Liver (tissue), 8 donors: ENCODE measurements at regions not wholly inside any gene's neighbourhood (a gene's known extent, or its start where the extent isn't known, plus 50 kb on each side); places are given as distances from the start of the nearest gene placed in this dataset.

Source experiments
- DNase-seq: peaks from one replicate; pipeline ENCODE4 v3.0.0-alpha.2; 2017; ENCODE audit warnings: low spot score
- H3K27ac ChIP-seq, 2 donors: one replicate each; pipeline ENCODE4 v1.7.0; 2013; ENCODE audit warnings: inconsistent platforms in 2 of 2, low read length in 2 of 2, control low read depth in 1 of 2, low read depth in 1 of 2, mild to moderate bottlenecking in 1 of 2
- H3K27me3 ChIP-seq, 4 donors: one replicate each; pipeline versions ENCODE4 v1.6.1 to v1.7.0; 2013; ENCODE audit warnings: low read length in 3 of 4, inconsistent platforms in 1 of 4, mild to moderate bottlenecking in 1 of 4, moderate library complexity in 1 of 4; ENCODE audit not compliant: control insufficient read depth in 4 of 4, insufficient read depth in 4 of 4
- H3K36me3 ChIP-seq, 4 donors: one replicate each; pipeline versions ENCODE4 v1.6.1 to v1.7.0; 2013; ENCODE audit warnings: low read length in 3 of 4, mild to moderate bottlenecking in 3 of 4, low read depth in 1 of 4, moderate library complexity in 1 of 4; ENCODE audit not compliant: control insufficient read depth in 4 of 4, insufficient read depth in 3 of 4
- H3K4me1 ChIP-seq, 4 donors: one replicate each; pipeline versions ENCODE4 v1.6.1 to v1.7.0; 2013; ENCODE audit warnings: low read length in 3 of 4, mild to moderate bottlenecking in 3 of 4, moderate library complexity in 1 of 4; ENCODE audit not compliant: control insufficient read depth in 4 of 4, insufficient read depth in 4 of 4
- H3K4me3 ChIP-seq, 3 donors: one replicate each; pipeline versions ENCODE4 v1.6.1 to v1.7.0; 2013; ENCODE audit warnings: low read length in 3 of 3, control low read depth in 1 of 3, low read depth in 1 of 3, mild to moderate bottlenecking in 1 of 3
- H3K9ac ChIP-seq, 2 donors: one replicate each; pipeline ENCODE4 v1.7.0; 2013; ENCODE audit warnings: low read length in 2 of 2, mild to moderate bottlenecking in 2 of 2, moderate library complexity in 2 of 2, control low read depth in 1 of 2, low read depth in 1 of 2
- H3K9me3 ChIP-seq, 4 donors: one replicate each; pipeline versions ENCODE4 v1.6.1 to v1.7.0; 2013; ENCODE audit warnings: low read length in 3 of 4; ENCODE audit not compliant: control insufficient read depth in 4 of 4
- EGR1 ChIP-seq, 2 donors: IDR thresholded peaks; 2 replicates each; pipeline ENCODE4 v1.6.1; 2016 to 2018; ENCODE audit warnings: antibody characterized with exemption in 2 of 2, low read depth in 2 of 2
- FOXA1 ChIP-seq: IDR thresholded peaks from 2 replicates; pipeline ENCODE4 v1.6.1; 2016; ENCODE audit warnings: antibody characterized with exemption
- FOXA2 ChIP-seq: IDR thresholded peaks from 2 replicates; pipeline ENCODE4 v1.6.1; 2016; ENCODE audit warnings: antibody characterized with exemption
- GABPA ChIP-seq, 2 donors: IDR thresholded peaks in 1 of 2; conservative IDR thresholded peaks in 1 of 2; 2 replicates each; pipeline ENCODE4 v1.6.1; 2016; ENCODE audit warnings: antibody characterized with exemption in 2 of 2, mild to moderate bottlenecking in 1 of 2, moderate library complexity in 1 of 2
- HNF4A ChIP-seq, 2 donors: conservative IDR thresholded peaks; 2 replicates each; pipeline ENCODE4 v1.6.1; 2016; ENCODE audit warnings: antibody characterized with exemption in 2 of 2, mild to moderate bottlenecking in 2 of 2
- HNF4G ChIP-seq: IDR thresholded peaks from 2 replicates; pipeline ENCODE4 v1.6.1; 2016; ENCODE audit warnings: antibody characterized with exemption
- JUND ChIP-seq, 2 donors: IDR thresholded peaks; 2 replicates each; pipeline ENCODE4 v1.6.1; 2016; ENCODE audit warnings: antibody characterized with exemption in 2 of 2
- NR2F2 ChIP-seq: IDR thresholded peaks from 2 replicates; pipeline ENCODE4 v1.6.1; 2016; ENCODE audit warnings: antibody characterized with exemption
- RAD21 ChIP-seq, 2 donors: IDR thresholded peaks; 2 replicates each; pipeline ENCODE4 v1.6.1; 2016; ENCODE audit warnings: antibody characterized with exemption in 2 of 2, mild to moderate bottlenecking in 2 of 2
- RXRA ChIP-seq, 2 donors: IDR thresholded peaks; 2 replicates each; pipeline ENCODE4 v1.6.1; 2017 to 2018; ENCODE audit warnings: antibody characterized with exemption in 2 of 2, mild to moderate bottlenecking in 1 of 2
- SP1 ChIP-seq: IDR thresholded peaks from 2 replicates; pipeline ENCODE4 v1.6.1; 2018; ENCODE audit warnings: antibody characterized with exemption, mild to moderate bottlenecking
- TAF1 ChIP-seq: conservative IDR thresholded peaks from 2 replicates; pipeline ENCODE4 v1.6.1; 2016; ENCODE audit warnings: antibody characterized with exemption, mild to moderate bottlenecking
- YY1 ChIP-seq: IDR thresholded peaks from 2 replicates; pipeline ENCODE4 v1.6.1; 2016; ENCODE audit warnings: antibody characterized with exemption, mild to moderate bottlenecking
- WGBS: extraction: QIAGEN DNeasy Blood & Tissue Kit; methylation state at CpG from one replicate; pipeline ENCODE4 v1.1.7; 2013; 5-methylcytosine and 5-hydroxymethylcytosine counted together
- TF ChIP-seq, protein P1 (sequence below): IDR thresholded peaks from 2 replicates; pipeline ENCODE4 v1.6.1; 2016; ENCODE audit warnings: antibody characterized with exemption
- TF ChIP-seq, protein P2 (sequence below): IDR thresholded peaks from 2 replicates; pipeline ENCODE4 v1.6.1; 2016; ENCODE audit warnings: antibody characterized with exemption
- TF ChIP-seq, protein P3 (sequence below): IDR thresholded peaks from 2 replicates; pipeline ENCODE4 v1.6.1; 2016; ENCODE audit warnings: antibody characterized with exemption
- TF ChIP-seq, protein P4 (sequence below): IDR thresholded peaks from 2 replicates; pipeline ENCODE4 v1.6.1; 2016; ENCODE audit warnings: antibody characterized with exemption, mild to moderate bottlenecking
- TF ChIP-seq, protein P5 (sequence below): fragments of 150-350 bp; IDR thresholded peaks from 2 replicates; pipeline ENCODE4 v1.5.1; 2017; ENCODE audit warnings: improper control_type of control experiment, low read depth, low read length; ENCODE audit not compliant: missing input control
- donor health status: healthy.
- donor health status: healthy.
- donor health status: healthy.
- donor health status: healthy.
- donor health status: healthy.

DNA sequence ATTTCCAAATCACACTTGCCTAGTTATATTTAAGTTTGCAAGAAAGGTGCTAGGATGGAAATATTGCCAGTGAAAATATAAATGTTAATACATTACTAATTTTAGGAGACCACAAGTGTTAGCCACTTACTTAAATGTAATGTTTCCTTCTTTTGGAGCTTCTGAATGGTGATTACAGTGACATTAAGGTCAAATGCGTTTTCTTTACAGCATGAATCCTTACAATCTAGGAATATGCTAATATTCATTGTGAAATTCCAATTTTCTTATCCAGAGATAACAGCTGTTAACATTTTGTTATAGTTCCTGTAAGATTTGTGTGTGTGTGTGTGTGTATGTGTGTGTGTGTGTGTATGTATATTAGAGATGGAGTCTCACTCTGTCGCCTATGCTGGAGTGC, 70.2 kb upstream of the NUDT6 start (continued):
- TF ChIP-seq, protein P1, sequence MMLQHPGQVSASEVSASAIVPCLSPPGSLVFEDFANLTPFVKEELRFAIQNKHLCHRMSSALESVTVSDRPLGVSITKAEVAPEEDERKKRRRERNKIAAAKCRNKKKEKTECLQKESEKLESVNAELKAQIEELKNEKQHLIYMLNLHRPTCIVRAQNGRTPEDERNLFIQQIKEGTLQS, result no peak
- TF ChIP-seq GABPA (IDR thresholded peaks at IDR 0.05 in 1 of 2, conservative IDR thresholded peaks at IDR 0.05 in 1 of 2) (no peak), HNF4G (no peak), NR2F2 (no peak), RAD21 (IDR thresholded peaks at IDR 0.05) (no peak)

DNA sequence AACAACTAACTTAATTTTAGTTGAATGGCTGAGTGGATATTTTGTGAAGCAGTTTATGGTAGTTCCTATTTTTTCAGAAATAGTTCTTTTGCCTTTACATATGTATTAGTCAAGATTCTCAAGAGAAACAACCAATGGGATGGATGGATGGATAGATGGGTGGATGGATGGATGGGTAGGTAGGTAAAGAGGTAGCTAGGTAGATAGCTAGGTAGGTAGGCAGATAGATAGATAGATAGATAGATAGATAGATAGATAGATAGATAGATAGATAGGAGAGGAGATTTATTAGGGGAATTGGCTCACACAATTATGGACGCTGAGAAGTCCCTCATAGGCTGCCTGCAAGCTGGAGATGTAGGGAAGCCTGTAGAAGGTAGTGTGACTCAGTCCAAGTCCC, 74.0 kb upstream of the NUDT6 start:
- H3K4me3 ChIP-seq, result no peak overlapping the region
- no peaks in the 10 kb centered on the region for H3K36me3 ChIP-seq
- no peak overlapping the region for H3K27ac ChIP-seq
- no peak overlapping the region for H3K9ac ChIP-seq
- 98% methylated on average over 1 of the region's 1 CpG for WGBS
- no peak for DNase-seq
- H3K4me1 ChIP-seq, result no peaks in the 10 kb centered on the region
- TF ChIP-seq HNF4G (no peak), JUND (IDR thresholded peaks at IDR 0.05) (no peak), TAF1 (no peak), RAD21 (IDR thresholded peaks at IDR 0.05) (no peak), SP1 (no peak), NR2F2 (no peak), FOXA1 (no peak), RXRA (IDR thresholded peaks at IDR 0.05) (no peak), HNF4A (conservative IDR thresholded peaks at IDR 0.05) (no peak), YY1 (no peak), FOXA2 (no peak), EGR1 (IDR thresholded peaks at IDR 0.05; ENCODE audit: low read depth in 2 of 2) (no peak), GABPA (IDR thresholded peaks at IDR 0.05 in 1 of 2, conservative IDR thresholded peaks at IDR 0.05 in 1 of 2) (no peak)
- TF ChIP-seq, protein P2, sequence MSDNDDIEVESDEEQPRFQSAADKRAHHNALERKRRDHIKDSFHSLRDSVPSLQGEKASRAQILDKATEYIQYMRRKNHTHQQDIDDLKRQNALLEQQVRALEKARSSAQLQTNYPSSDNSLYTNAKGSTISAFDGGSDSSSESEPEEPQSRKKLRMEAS, result no peak
- TF ChIP-seq, protein P3, sequence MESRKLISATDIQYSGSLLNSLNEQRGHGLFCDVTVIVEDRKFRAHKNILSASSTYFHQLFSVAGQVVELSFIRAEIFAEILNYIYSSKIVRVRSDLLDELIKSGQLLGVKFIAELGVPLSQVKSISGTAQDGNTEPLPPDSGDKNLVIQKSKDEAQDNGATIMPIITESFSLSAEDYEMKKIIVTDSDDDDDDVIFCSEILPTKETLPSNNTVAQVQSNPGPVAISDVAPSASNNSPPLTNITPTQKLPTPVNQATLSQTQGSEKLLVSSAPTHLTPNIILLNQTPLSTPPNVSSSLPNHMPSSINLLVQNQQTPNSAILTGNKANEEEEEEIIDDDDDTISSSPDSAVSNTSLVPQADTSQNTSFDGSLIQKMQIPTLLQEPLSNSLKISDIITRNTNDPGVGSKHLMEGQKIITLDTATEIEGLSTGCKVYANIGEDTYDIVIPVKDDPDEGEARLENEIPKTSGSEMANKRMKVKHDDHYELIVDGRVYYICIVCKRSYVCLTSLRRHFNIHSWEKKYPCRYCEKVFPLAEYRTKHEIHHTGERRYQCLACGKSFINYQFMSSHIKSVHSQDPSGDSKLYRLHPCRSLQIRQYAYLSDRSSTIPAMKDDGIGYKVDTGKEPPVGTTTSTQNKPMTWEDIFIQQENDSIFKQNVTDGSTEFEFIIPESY, result no peak
- TF ChIP-seq, protein P4, sequence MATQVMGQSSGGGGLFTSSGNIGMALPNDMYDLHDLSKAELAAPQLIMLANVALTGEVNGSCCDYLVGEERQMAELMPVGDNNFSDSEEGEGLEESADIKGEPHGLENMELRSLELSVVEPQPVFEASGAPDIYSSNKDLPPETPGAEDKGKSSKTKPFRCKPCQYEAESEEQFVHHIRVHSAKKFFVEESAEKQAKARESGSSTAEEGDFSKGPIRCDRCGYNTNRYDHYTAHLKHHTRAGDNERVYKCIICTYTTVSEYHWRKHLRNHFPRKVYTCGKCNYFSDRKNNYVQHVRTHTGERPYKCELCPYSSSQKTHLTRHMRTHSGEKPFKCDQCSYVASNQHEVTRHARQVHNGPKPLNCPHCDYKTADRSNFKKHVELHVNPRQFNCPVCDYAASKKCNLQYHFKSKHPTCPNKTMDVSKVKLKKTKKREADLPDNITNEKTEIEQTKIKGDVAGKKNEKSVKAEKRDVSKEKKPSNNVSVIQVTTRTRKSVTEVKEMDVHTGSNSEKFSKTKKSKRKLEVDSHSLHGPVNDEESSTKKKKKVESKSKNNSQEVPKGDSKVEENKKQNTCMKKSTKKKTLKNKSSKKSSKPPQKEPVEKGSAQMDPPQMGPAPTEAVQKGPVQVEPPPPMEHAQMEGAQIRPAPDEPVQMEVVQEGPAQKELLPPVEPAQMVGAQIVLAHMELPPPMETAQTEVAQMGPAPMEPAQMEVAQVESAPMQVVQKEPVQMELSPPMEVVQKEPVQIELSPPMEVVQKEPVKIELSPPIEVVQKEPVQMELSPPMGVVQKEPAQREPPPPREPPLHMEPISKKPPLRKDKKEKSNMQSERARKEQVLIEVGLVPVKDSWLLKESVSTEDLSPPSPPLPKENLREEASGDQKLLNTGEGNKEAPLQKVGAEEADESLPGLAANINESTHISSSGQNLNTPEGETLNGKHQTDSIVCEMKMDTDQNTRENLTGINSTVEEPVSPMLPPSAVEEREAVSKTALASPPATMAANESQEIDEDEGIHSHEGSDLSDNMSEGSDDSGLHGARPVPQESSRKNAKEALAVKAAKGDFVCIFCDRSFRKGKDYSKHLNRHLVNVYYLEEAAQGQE, result no peak
- TF ChIP-seq, protein P5, sequence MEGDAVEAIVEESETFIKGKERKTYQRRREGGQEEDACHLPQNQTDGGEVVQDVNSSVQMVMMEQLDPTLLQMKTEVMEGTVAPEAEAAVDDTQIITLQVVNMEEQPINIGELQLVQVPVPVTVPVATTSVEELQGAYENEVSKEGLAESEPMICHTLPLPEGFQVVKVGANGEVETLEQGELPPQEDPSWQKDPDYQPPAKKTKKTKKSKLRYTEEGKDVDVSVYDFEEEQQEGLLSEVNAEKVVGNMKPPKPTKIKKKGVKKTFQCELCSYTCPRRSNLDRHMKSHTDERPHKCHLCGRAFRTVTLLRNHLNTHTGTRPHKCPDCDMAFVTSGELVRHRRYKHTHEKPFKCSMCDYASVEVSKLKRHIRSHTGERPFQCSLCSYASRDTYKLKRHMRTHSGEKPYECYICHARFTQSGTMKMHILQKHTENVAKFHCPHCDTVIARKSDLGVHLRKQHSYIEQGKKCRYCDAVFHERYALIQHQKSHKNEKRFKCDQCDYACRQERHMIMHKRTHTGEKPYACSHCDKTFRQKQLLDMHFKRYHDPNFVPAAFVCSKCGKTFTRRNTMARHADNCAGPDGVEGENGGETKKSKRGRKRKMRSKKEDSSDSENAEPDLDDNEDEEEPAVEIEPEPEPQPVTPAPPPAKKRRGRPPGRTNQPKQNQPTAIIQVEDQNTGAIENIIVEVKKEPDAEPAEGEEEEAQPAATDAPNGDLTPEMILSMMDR, result no peak
- TF ChIP-seq, protein P1, result no peak
- no peaks in the 10 kb centered on the region for H3K9me3 ChIP-seq
- H3K27me3 ChIP-seq, result no peaks in the 10 kb centered on the region
